ENCODE measurements at regions not wholly inside any gene's neighbourhood (a gene's known extent, or its start where the extent isn't known, plus 50 kb on each side); places are given as distances from the start of the nearest gene placed in this dataset.

DNA sequence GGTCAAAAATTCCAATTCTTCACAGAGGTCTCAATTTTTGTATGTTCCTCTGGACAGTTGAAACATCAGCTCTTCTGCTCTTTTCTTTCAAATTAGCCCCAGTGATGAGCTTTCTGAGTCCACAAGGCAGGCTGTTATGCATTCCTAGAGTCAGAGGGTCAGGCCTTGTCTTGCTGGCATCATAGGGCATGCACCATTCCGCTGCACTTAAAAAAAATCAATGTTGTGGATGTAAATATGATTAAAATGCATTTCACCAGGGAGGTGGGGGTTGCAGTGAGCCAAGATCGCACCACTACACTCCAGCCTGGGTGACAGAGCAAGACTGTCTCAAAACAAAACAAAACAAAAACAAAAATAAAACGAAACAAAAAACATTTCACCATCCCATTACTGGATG is 465.3 kb downstream of the EIPR1 start:
- Histone ChIP-seq H3K4me1 (ENCODE audit: control insufficient read depth in 5 of 5, insufficient read depth in 5 of 5, low read length in 5 of 5) (no peaks in the 10 kb centered on the region), H3K9ac (ENCODE audit: low read length in 5 of 5) (no peak overlapping the region), H3K9me3 (ENCODE audit: control insufficient read depth in 5 of 5, low read length in 5 of 5) (peaks cover 0 to 9% (median 2%) of the 10 kb centered on the region in 5 donors), H3K27me3 (ENCODE audit: control insufficient read depth in 5 of 5, insufficient read depth in 4 of 5, low read length in 5 of 5) (peaks cover 0 to 8% (median 0%) of the 10 kb centered on the region in 5 donors), H3K27ac (ENCODE audit: low read depth, low read length) (no peak overlapping the region), H3K36me3 (ENCODE audit: control insufficient read depth in 5 of 5, insufficient read depth in 5 of 5, low read length in 5 of 5) (no peaks in the 10 kb centered on the region), H3K4me3 (ENCODE audit: low read depth in 1 of 5, low read length in 5 of 5) (no peak overlapping the region)

DNA sequence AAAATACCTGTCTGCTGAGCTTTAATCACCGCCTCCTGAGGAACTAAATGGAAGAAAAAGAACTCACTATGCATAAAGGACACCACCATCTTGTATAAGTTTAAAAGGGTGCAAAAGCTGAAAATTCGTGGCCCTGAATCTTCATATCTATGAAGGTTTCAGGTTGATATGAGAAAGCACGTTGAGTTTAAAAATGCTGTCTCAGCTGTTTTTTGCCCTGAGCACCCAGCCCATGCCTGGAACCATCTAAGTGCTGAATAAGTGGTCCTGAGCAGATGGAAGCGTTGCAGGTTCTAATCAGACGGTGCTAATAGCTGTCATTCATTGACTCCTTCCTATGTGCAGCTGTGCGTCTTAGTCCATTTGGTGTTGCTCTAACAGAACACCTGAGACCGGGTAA is 467.4 kb downstream of the EIPR1 start:
- H3K27ac ChIP-seq (ENCODE audit: low read depth, low read length) = no peak overlapping the region
- peaks cover 0 to 2% (median 0%) of the 10 kb centered on the region in 5 donors for H3K9me3 ChIP-seq (ENCODE audit: control insufficient read depth in 5 of 5, low read length in 5 of 5)
- H3K4me1 ChIP-seq (ENCODE audit: control insufficient read depth in 5 of 5, insufficient read depth in 5 of 5, low read length in 5 of 5) = no peaks in the 10 kb centered on the region
- no peaks in the 10 kb centered on the region for H3K36me3 ChIP-seq (ENCODE audit: control insufficient read depth in 5 of 5, insufficient read depth in 5 of 5, low read length in 5 of 5)
- peaks cover 0 to 8% (median 0%) of the 10 kb centered on the region in 5 donors for H3K27me3 ChIP-seq (ENCODE audit: control insufficient read depth in 5 of 5, insufficient read depth in 4 of 5, low read length in 5 of 5)
- H3K4me3 ChIP-seq (ENCODE audit: low read depth in 1 of 5, low read length in 5 of 5) = no peak overlapping the region
- H3K9ac ChIP-seq (ENCODE audit: low read length in 5 of 5) = no peak overlapping the region

GRCh38 chr2:2909086-2910035 is 468.3 kb downstream of the EIPR1 start:
- H3K9me3 ChIP-seq (ENCODE audit: control insufficient read depth in 5 of 5, low read length in 5 of 5) = no peaks in the 10 kb centered on the region
- H3K4me3 ChIP-seq (ENCODE audit: low read depth in 1 of 5, low read length in 5 of 5) = no peak overlapping the region
- H3K27me3 ChIP-seq (ENCODE audit: control insufficient read depth in 5 of 5, insufficient read depth in 4 of 5, low read length in 5 of 5) = peaks cover 0 to 8% (median 0%) of the 10 kb centered on the region in 5 donors
- no peaks in the 10 kb centered on the region for H3K4me1 ChIP-seq (ENCODE audit: control insufficient read depth in 5 of 5, insufficient read depth in 5 of 5, low read length in 5 of 5)
- no peak overlapping the region for H3K27ac ChIP-seq (ENCODE audit: low read depth, low read length)
- no peaks in the 10 kb centered on the region for H3K36me3 ChIP-seq (ENCODE audit: control insufficient read depth in 5 of 5, insufficient read depth in 5 of 5, low read length in 5 of 5)
- H3K9ac ChIP-seq (ENCODE audit: low read length in 5 of 5) = no peak overlapping the region

GRCh38 chr2:2906091-2906490 is 471.5 kb downstream of the EIPR1 start:
- no peak overlapping the region for H3K9ac ChIP-seq (ENCODE audit: low read length in 5 of 5)
- H3K36me3 ChIP-seq (ENCODE audit: control insufficient read depth in 5 of 5, insufficient read depth in 5 of 5, low read length in 5 of 5) = no peaks in the 10 kb centered on the region
- H3K27ac ChIP-seq (ENCODE audit: low read depth, low read length) = no peak overlapping the region
- H3K27me3 ChIP-seq (ENCODE audit: control insufficient read depth in 5 of 5, insufficient read depth in 4 of 5, low read length in 5 of 5) = peaks cover 0 to 8% (median 0%) of the 10 kb centered on the region in 5 donors
- H3K4me1 ChIP-seq (ENCODE audit: control insufficient read depth in 5 of 5, insufficient read depth in 5 of 5, low read length in 5 of 5) = no peaks in the 10 kb centered on the region
- no peak overlapping the region for H3K4me3 ChIP-seq (ENCODE audit: low read depth in 1 of 5, low read length in 5 of 5)
- no peaks in the 10 kb centered on the region for H3K9me3 ChIP-seq (ENCODE audit: control insufficient read depth in 5 of 5, low read length in 5 of 5)

GRCh38 chr2:2904721-2905350 is 472.8 kb downstream of the EIPR1 start:
- Histone ChIP-seq H3K4me3 (ENCODE audit: low read depth in 1 of 5, low read length in 5 of 5) (no peak overlapping the region), H3K9me3 (ENCODE audit: control insufficient read depth in 5 of 5, low read length in 5 of 5) (no peaks in the 10 kb centered on the region), H3K27ac (ENCODE audit: low read depth, low read length) (no peak overlapping the region), H3K36me3 (ENCODE audit: control insufficient read depth in 5 of 5, insufficient read depth in 5 of 5, low read length in 5 of 5) (no peaks in the 10 kb centered on the region), H3K4me1 (ENCODE audit: control insufficient read depth in 5 of 5, insufficient read depth in 5 of 5, low read length in 5 of 5) (no peaks in the 10 kb centered on the region), H3K9ac (ENCODE audit: low read length in 5 of 5) (no peak overlapping the region), H3K27me3 (ENCODE audit: control insufficient read depth in 5 of 5, insufficient read depth in 4 of 5, low read length in 5 of 5) (peaks cover 0 to 8% (median 0%) of the 10 kb centered on the region in 5 donors)

- no peaks in the 10 kb centered on the region for H3K4me1 ChIP-seq (ENCODE audit: control insufficient read depth in 5 of 5, insufficient read depth in 5 of 5, low read length in 5 of 5)
- H3K27ac ChIP-seq (ENCODE audit: low read depth, low read length) = no peak overlapping the region
- no peak overlapping the region for H3K9ac ChIP-seq (ENCODE audit: low read length in 5 of 5)
- no peak overlapping the region for H3K4me3 ChIP-seq (ENCODE audit: low read depth in 1 of 5, low read length in 5 of 5)
- no peaks in the 10 kb centered on the region for H3K9me3 ChIP-seq (ENCODE audit: control insufficient read depth in 5 of 5, low read length in 5 of 5)
- H3K27me3 ChIP-seq (ENCODE audit: control insufficient read depth in 5 of 5, insufficient read depth in 4 of 5, low read length in 5 of 5) = no peaks in the 10 kb centered on the region
- no peaks in the 10 kb centered on the region for H3K36me3 ChIP-seq (ENCODE audit: control insufficient read depth in 5 of 5, insufficient read depth in 5 of 5, low read length in 5 of 5)
These were observed 474.9 kb downstream of the EIPR1 start for GRCh38 chr2:2902547-2903281.

DNA sequence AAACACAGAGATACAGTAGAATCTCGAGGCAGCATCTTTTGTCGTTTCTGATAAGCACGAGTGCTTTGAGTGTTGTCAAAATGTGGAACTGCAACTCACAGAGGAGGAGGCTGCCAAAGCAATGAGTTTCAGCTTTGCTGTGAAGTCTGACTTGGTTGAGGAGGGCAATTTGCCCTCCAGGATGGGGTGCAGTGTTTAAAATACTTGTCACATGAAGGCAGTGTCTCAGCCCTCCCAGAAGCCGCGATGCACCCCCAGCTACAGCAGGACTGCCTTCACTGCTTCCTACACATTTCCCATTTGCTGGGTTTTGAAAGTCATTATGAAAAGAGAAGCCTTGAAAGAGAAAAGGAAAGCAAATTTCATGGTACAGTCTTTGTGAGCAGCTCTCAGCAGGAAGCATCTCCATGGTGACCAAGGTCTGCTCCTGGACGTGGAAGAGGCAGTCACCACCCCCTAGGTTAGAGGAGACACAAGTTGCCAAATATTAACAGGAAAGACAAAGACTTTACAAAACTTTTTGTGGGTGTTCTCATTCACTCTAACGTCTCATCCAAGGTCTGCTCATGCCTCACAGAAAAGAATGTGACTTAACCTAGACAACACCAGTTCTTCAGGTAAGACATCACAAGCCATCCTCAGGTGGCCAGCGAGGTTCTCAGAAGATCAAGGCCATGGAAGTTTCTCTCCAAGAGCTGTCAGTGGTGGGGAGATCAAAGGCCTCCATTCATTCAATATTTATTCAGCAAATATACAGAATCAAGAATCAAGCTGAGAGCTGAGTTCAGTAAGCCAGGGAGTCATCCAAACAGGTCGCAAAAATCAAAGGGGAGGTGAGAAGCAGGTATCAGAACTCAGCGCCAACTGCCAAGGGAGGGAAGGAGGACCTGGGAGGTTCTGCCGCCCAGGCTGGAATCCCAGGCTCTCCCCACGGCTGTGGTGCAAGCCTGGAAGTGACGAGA is 476.0 kb downstream of the EIPR1 start:
- Histone ChIP-seq H3K4me1 (ENCODE audit: control insufficient read depth in 5 of 5, insufficient read depth in 5 of 5, low read length in 5 of 5) (no peaks in the 10 kb centered on the region), H3K9me3 (ENCODE audit: control insufficient read depth in 5 of 5, low read length in 5 of 5) (no peaks in the 10 kb centered on the region), H3K27ac (ENCODE audit: low read depth, low read length) (no peak overlapping the region), H3K4me3 (ENCODE audit: low read depth in 1 of 5, low read length in 5 of 5) (no peak overlapping the region), H3K36me3 (ENCODE audit: control insufficient read depth in 5 of 5, insufficient read depth in 5 of 5, low read length in 5 of 5) (no peaks in the 10 kb centered on the region), H3K27me3 (ENCODE audit: control insufficient read depth in 5 of 5, insufficient read depth in 4 of 5, low read length in 5 of 5) (no peaks in the 10 kb centered on the region), H3K9ac (ENCODE audit: low read length in 5 of 5) (no peak overlapping the region)

GRCh38 chr2:2899826-2900225 is 477.8 kb downstream of the EIPR1 start:
- no peak overlapping the region for H3K9ac ChIP-seq (ENCODE audit: low read length in 5 of 5)
- no peak overlapping the region for H3K4me3 ChIP-seq (ENCODE audit: low read depth in 1 of 5, low read length in 5 of 5)
- no peaks in the 10 kb centered on the region for H3K4me1 ChIP-seq (ENCODE audit: control insufficient read depth in 5 of 5, insufficient read depth in 5 of 5, low read length in 5 of 5)
- H3K27ac ChIP-seq (ENCODE audit: low read depth, low read length) = no peak overlapping the region
- H3K36me3 ChIP-seq (ENCODE audit: control insufficient read depth in 5 of 5, insufficient read depth in 5 of 5, low read length in 5 of 5) = no peaks in the 10 kb centered on the region
- no peaks in the 10 kb centered on the region for H3K27me3 ChIP-seq (ENCODE audit: control insufficient read depth in 5 of 5, insufficient read depth in 4 of 5, low read length in 5 of 5)
- no peaks in the 10 kb centered on the region for H3K9me3 ChIP-seq (ENCODE audit: control insufficient read depth in 5 of 5, low read length in 5 of 5)

DNA sequence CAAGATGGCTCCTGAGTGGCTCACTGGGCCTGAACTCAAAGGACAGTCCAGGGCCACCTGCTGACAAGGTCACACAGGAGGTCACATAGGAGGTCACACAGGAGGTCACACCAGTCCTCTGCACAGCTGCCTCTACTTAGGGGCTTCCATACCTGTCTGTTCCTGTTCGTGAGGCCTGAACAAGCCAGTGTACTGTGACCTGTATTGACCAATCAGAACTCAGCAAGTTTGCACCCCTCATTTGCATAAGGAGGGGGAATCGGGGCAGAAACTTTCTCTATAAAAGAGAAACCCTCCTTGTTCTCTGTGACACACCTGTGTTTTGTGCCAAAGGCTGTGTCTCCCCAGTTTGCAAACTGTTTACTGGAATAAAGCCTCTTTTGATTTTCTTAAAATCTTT is 478.9 kb downstream of the EIPR1 start:
- Histone ChIP-seq H3K4me3 (ENCODE audit: low read depth in 1 of 5, low read length in 5 of 5) (no peak overlapping the region), H3K27me3 (ENCODE audit: control insufficient read depth in 5 of 5, insufficient read depth in 4 of 5, low read length in 5 of 5) (no peaks in the 10 kb centered on the region), H3K36me3 (ENCODE audit: control insufficient read depth in 5 of 5, insufficient read depth in 5 of 5, low read length in 5 of 5) (no peaks in the 10 kb centered on the region), H3K9ac (ENCODE audit: low read length in 5 of 5) (no peak overlapping the region), H3K4me1 (ENCODE audit: control insufficient read depth in 5 of 5, insufficient read depth in 5 of 5, low read length in 5 of 5) (peaks cover 0 to 3% (median 0%) of the 10 kb centered on the region in 5 donors), H3K27ac (ENCODE audit: low read depth, low read length) (no peak overlapping the region), H3K9me3 (ENCODE audit: control insufficient read depth in 5 of 5, low read length in 5 of 5) (no peaks in the 10 kb centered on the region)
